ENCODE measurements at regions not wholly inside any gene's neighbourhood (a gene's known extent, or its start where the extent isn't known, plus 50 kb on each side); places are given as distances from the start of the nearest gene placed in this dataset.
"Not testable (repeated sequence)": the region's sequence is repeated elsewhere in the genome, so short reads cannot be mapped to it uniquely, and the experiment has no call there.

- no peak for DNase-seq
These were observed 1530.1 kb downstream of the MAT2B start for GRCh38 chr5:165035520-165035919.

GRCh38 chr5:165039748-165040147 is 1534.3 kb downstream of the MAT2B start:
- DNase-seq, result no peak

- DNase-seq, result not testable (repeated sequence)
These were observed 1540.5 kb downstream of the MAT2B start for GRCh38 chr5:165045941-165046340.

GRCh38 chr5:165055476-165055875 is 1550.1 kb downstream of the MAT2B start:
- DNase-seq, result no peak

- DNase-seq, result no peak
These were observed 1551.7 kb downstream of the MAT2B start for GRCh38 chr5:165057145-165057544.

GRCh38 chr5:165066751-165067385 is 1561.4 kb downstream of the MAT2B start:
- DNase-seq, result no peak

GRCh38 chr5:165076686-165077085 is 1571.3 kb downstream of the MAT2B start:
- DNase-seq, result no peak

- DNase-seq, result no peak
These were observed 1574.0 kb downstream of the MAT2B start for GRCh38 chr5:165079389-165079788.

- DNase-seq, result no peak
These were observed 1578.0 kb downstream of the MAT2B start for GRCh38 chr5:165083394-165083793.

- DNase-seq, result no peak
These were observed 1581.0 kb downstream of the MAT2B start for GRCh38 chr5:165086465-165086864.

- DNase-seq, result no peak
These were observed 1589.4 kb downstream of the MAT2B start for GRCh38 chr5:165094782-165095181.

- no peak for DNase-seq
These were observed 1596.3 kb downstream of the MAT2B start for GRCh38 chr5:165101709-165102108.

- DNase-seq, result no peak
These were observed 1599.2 kb downstream of the MAT2B start for GRCh38 chr5:165104611-165105010.

GRCh38 chr5:165108809-165109208 is 1603.4 kb downstream of the MAT2B start:
- no peak for DNase-seq

- DNase-seq, result no peak
These were observed 1613.8 kb downstream of the MAT2B start for GRCh38 chr5:165119175-165119574.

- no peak for DNase-seq
These were observed 1621.2 kb downstream of the MAT2B start for GRCh38 chr5:165126598-165126997.

GRCh38 chr5:165127941-165128340 is 1622.5 kb downstream of the MAT2B start:
- no peak for DNase-seq

- DNase-seq, result no peak
These were observed 1625.2 kb downstream of the MAT2B start for GRCh38 chr5:165130656-165131055.

- DNase-seq, result no peak
These were observed 1628.7 kb downstream of the MAT2B start for GRCh38 chr5:165134155-165134554.

- DNase-seq, result no peak
These were observed 1630.1 kb downstream of the MAT2B start for GRCh38 chr5:165135565-165135964.

GRCh38 chr5:165137701-165138100 is 1632.3 kb downstream of the MAT2B start:
- no peak for DNase-seq

GRCh38 chr5:165138236-165138635 is 1632.8 kb downstream of the MAT2B start:
- DNase-seq, result no peak

- DNase-seq, result no peak
These were observed 1633.8 kb downstream of the MAT2B start for GRCh38 chr5:165139262-165139661.

- no peak for DNase-seq
These were observed 1634.3 kb downstream of the MAT2B start for GRCh38 chr5:165139721-165140120.

- no peak for DNase-seq
These were observed 1638.3 kb downstream of the MAT2B start for GRCh38 chr5:165143741-165144140.

Measured in islet precursor cell (in vitro differentiated cells).